ENCODE measurements at regions not wholly inside any gene's neighbourhood (a gene's known extent, or its start where the extent isn't known, plus 50 kb on each side); places are given as distances from the start of the nearest gene placed in this dataset.

GRCh38 chr21:18603261-18603660 lies 199.7 kb upstream of the TMPRSS15 start:
- WGBS, 2 donors (ENCODE audit: low coverage in 1 of 2), result 22 to 27% methylated on average over 2 of the region's 2 CpGs
- peaks cover 0 to 9% (median 5%) of the 10 kb centered on the region in 4 donors for H3K4me1 ChIP-seq
- H3K36me3 ChIP-seq, result no peaks in the 10 kb centered on the region
- in situ Hi-C loops (cut with MboI; ENCODE audit: low pct_ligation_motif_present in 1 of 4, low pct_unique_long_range_greater_than_20kb in 1 of 4, low sequenced_read_pairs in 3 of 4) (no loop called here), intact Hi-C loops (cut with DNase I; ENCODE audit: low total_unique reads) (no loop called here)
- no peaks in the 10 kb centered on the region for H3K9me3 ChIP-seq
- TF ChIP-seq POLR2AphosphoS5 (IDR thresholded peaks at IDR 0.05) (no peak), POLR2A (IDR thresholded peaks at IDR 0.05) (no peak), CTCF (IDR thresholded peaks at IDR 0.05) (no peak), EP300 (IDR thresholded peaks at IDR 0.05; ENCODE audit: low read depth) (no peak)
- no peaks in the 10 kb centered on the region for H3K27me3 ChIP-seq
- H3K4me3 ChIP-seq, result no peak overlapping the region
- DNase-seq, result no peak
- H3K27ac ChIP-seq, result no peak overlapping the region

DNA sequence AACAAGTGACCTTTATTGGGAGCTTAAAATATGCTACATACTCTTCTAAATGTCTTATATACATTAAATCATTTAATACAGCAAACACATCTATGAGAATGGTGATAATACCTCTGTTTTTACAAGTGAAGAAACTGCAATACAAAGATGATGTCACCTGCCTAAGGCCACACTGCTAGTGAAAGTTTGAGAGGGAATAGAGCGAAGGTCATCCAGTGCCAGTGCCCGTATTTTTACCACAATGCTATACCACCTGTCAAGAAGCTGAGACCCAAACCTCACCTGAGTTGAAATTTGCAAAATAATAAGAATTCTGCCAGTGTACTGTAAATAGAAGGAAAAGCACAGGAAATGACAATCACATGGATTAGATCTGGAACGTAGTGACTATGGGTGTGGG lies 200.4 kb upstream of the TMPRSS15 start:
- Histone ChIP-seq H3K9me3 (no peaks in the 10 kb centered on the region), H3K27me3 (no peaks in the 10 kb centered on the region), H3K36me3 (no peaks in the 10 kb centered on the region), H3K4me1 (peaks cover 0 to 9% (median 5%) of the 10 kb centered on the region in 4 donors), H3K27ac (no peak overlapping the region), H3K4me3 (no peak overlapping the region)
- 14 to 58% methylated on average over 1 to 3 of the region's 3 CpGs for WGBS, 2 donors (ENCODE audit: low coverage in 1 of 2)
- TF ChIP-seq EP300 (IDR thresholded peaks at IDR 0.05; ENCODE audit: low read depth), result no peak
- no peak for TF ChIP-seq POLR2AphosphoS5 (IDR thresholded peaks at IDR 0.05)
- TF ChIP-seq CTCF (IDR thresholded peaks at IDR 0.05), result no peak
- no peak for TF ChIP-seq POLR2A (IDR thresholded peaks at IDR 0.05)
- intact Hi-C loops (cut with DNase I; ENCODE audit: low total_unique reads) (no loop called here), in situ Hi-C loops (cut with MboI; ENCODE audit: low pct_ligation_motif_present in 1 of 4, low pct_unique_long_range_greater_than_20kb in 1 of 4, low sequenced_read_pairs in 3 of 4) (no loop called here)
- DNase-seq, result no peak

DNA sequence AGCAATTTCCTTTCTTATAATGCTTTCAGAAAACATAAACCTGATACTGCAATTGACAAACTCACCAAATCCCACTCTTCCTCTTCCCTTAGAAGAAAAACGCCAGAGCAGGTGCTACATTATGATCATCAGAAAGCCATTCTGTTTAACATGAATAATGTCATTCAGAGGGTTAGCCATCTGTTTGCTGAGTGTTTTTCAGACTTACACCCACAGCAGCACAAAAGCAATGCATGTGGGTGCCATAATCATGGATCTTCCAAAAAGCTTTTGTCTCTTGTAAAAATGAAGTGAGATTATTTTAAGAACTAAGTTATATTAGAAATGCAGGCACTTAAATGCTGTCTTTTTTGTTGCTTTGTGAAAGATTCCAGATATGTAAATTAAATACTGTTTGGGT lies 204.6 kb upstream of the TMPRSS15 start:
- H3K36me3 ChIP-seq, result no peaks in the 10 kb centered on the region
- H3K4me3 ChIP-seq, result no peak overlapping the region
- no peak overlapping the region for H3K27ac ChIP-seq
- H3K9me3 ChIP-seq, result no peaks in the 10 kb centered on the region
- peaks cover 0 to 7% (median 2%) of the 10 kb centered on the region in 4 donors for H3K4me1 ChIP-seq
- in situ Hi-C loops (cut with MboI; ENCODE audit: low pct_ligation_motif_present in 1 of 4, low pct_unique_long_range_greater_than_20kb in 1 of 4, low sequenced_read_pairs in 3 of 4) (no loop called here), intact Hi-C loops (cut with DNase I; ENCODE audit: low total_unique reads) (no loop called here)
- TF ChIP-seq CTCF (IDR thresholded peaks at IDR 0.05), result no peak
- no peak for TF ChIP-seq POLR2A (IDR thresholded peaks at IDR 0.05)
- TF ChIP-seq EP300 (IDR thresholded peaks at IDR 0.05; ENCODE audit: low read depth), result no peak
- no peak for TF ChIP-seq POLR2AphosphoS5 (IDR thresholded peaks at IDR 0.05)
- 35 to 45% methylated on average over 1 of the region's 1 CpG for WGBS, 2 donors (ENCODE audit: low coverage in 1 of 2)
- no peaks in the 10 kb centered on the region for H3K27me3 ChIP-seq
- DNase-seq, result no peak

DNA sequence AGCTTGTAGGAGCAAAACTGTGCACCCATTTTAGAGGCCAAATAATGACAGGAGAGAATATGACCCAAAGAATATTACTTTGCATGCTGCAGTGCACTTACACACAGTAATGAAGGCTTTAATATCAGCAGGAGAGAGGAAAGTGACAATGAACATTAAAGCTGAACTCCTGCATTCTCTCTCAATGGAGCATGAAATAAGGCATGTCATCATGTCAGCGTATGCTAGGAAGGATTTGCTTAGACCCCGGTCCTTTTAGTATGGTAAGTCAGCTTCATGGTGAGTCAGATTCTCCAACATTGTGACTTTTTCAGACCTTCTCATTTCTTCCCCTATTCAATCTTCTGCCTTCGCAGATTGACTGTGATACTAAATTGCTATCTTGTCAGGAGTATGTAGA lies 210.7 kb upstream of the TMPRSS15 start:
- in situ Hi-C loops (cut with MboI; ENCODE audit: low pct_ligation_motif_present in 1 of 4, low pct_unique_long_range_greater_than_20kb in 1 of 4, low sequenced_read_pairs in 3 of 4), result no loop called here

DNA sequence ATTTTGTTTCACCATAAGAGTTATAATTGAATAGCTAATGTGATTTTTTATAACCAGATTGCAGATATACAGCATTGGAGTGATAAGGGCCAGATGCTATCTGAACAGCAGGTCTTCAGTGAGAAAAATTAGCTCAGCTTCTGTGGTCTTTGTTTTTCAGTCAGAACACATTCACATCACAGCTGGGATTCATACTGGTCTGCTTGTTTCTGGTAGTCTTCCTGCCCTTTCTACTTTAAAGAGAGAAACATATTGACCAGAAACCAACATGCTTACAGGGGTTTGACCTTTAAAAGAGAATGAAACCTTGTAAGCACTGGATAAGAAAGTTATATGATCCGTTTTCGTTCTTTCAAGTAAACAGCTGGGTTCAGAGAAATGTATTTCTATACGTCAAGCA lies 213.7 kb upstream of the TMPRSS15 start:
- TF ChIP-seq POLR2AphosphoS5 (IDR thresholded peaks at IDR 0.05) (no peak), EP300 (IDR thresholded peaks at IDR 0.05; ENCODE audit: low read depth) (no peak), CTCF (IDR thresholded peaks at IDR 0.05) (no peak), POLR2A (IDR thresholded peaks at IDR 0.05) (no peak)
- Histone ChIP-seq H3K9me3 (peaks cover 0 to 3% of the 10 kb centered on the region in 2 donors), H3K4me1 (no peaks in the 10 kb centered on the region), H3K36me3 (no peaks in the 10 kb centered on the region), H3K27ac (no peak overlapping the region), H3K27me3 (no peaks in the 10 kb centered on the region), H3K4me3 (no peak overlapping the region)
- in situ Hi-C loops (cut with MboI; ENCODE audit: low pct_ligation_motif_present in 1 of 4, low pct_unique_long_range_greater_than_20kb in 1 of 4, low sequenced_read_pairs in 3 of 4), result no loop called here
- no peak for DNase-seq
- intact Hi-C loops (cut with DNase I; ENCODE audit: low total_unique reads), result no loop called here
- WGBS, 2 donors (ENCODE audit: low coverage in 1 of 2), result 55 to 75% methylated on average over 2 to 3 of the region's 3 CpGs

More for the DNA sequence above, 210.7 kb upstream of the TMPRSS15 start:
- Histone ChIP-seq H3K36me3 (no peaks in the 10 kb centered on the region), H3K4me1 (no peaks in the 10 kb centered on the region), H3K9me3 (peaks cover 0 to 2% of the 10 kb centered on the region in 2 donors), H3K27ac (no peak overlapping the region), H3K4me3 (no peak overlapping the region), H3K27me3 (no peaks in the 10 kb centered on the region)
- intact Hi-C loops (cut with DNase I; ENCODE audit: low total_unique reads), result no loop called here
- no peak for DNase-seq
- WGBS, 2 donors (ENCODE audit: low coverage in 1 of 2), result 94 to 100% methylated on average over 1 to 3 of the region's 3 CpGs
- no peak for TF ChIP-seq POLR2AphosphoS5 (IDR thresholded peaks at IDR 0.05)
